A673 (cell line): ENCODE measurements at regions not wholly inside any gene's neighbourhood (a gene's known extent, or its start where the extent isn't known, plus 50 kb on each side); places are given as distances from the start of the nearest gene placed in this dataset.

Experiments used
- BruUV-seq: library from RNA; stranded (reverse); fragments of 400-500 nt; replicated peaks from 2 replicates; lab custom pipeline; 2021; lab: Mats Ljungman, UMichigan
- CTCF ChIA-PET: fragments of 300-600 bp; sonication (Branson Sonifier 250); formaldehyde crosslinking; loops from one replicate; lab custom pipeline; 2022; ENCODE audit warnings: antibody characterized with exemption; lab: Charles Lee
- POLR2A ChIA-PET: fragments of 300-600 bp; sonication (Branson Sonifier 250); formaldehyde crosslinking; loops from one replicate; lab custom pipeline; 2022; ENCODE audit warnings: antibody characterized with exemption; ENCODE audit not compliant: low non-redundant PET; lab: Charles Lee
- DNase-seq: peaks from one replicate; pipeline ENCODE4 v3.0.0-alpha.2; 2015; ENCODE audit warnings: low spot score
- H3K27ac ChIP-seq: fragments of 200-600 bp; sonication (generic); 2 replicates; pipeline ENCODE4 v1.5.1; 2016; ENCODE audit warnings: mixed run types, low read depth, mild to moderate bottlenecking, mixed read lengths, antibody characterized with exemption, low read length; ENCODE audit not compliant: poor library complexity, severe bottlenecking
- H3K27me3 ChIP-seq: fragments of 200-600 bp; sonication (generic); replicated peaks from 2 replicates; pipeline ENCODE4 v1.6.1; 2017; ENCODE audit warnings: mixed run types, low read depth, mild to moderate bottlenecking, mixed read lengths, antibody characterized with exemption, low read length; ENCODE audit not compliant: insufficient read depth, poor library complexity
- H3K36me3 ChIP-seq: fragments of 200-600 bp; sonication (generic); 2 replicates; pipeline ENCODE4 v1.6.1; 2016; ENCODE audit warnings: mixed run types, mild to moderate bottlenecking, mixed read lengths, antibody characterized with exemption, low read length; ENCODE audit not compliant: insufficient read depth, poor library complexity, severe bottlenecking
- H3K4me1 ChIP-seq: fragments of 200-600 bp; sonication (generic); 2 replicates; pipeline ENCODE4 v1.6.1; 2017; ENCODE audit warnings: mixed run types, mild to moderate bottlenecking, mixed read lengths, antibody characterized with exemption, low read length; ENCODE audit not compliant: insufficient read depth, poor library complexity, severe bottlenecking
- H3K4me3 ChIP-seq: fragments of 200-600 bp; sonication (generic); 2 replicates; pipeline ENCODE4 v1.5.1; 2016; ENCODE audit warnings: low read depth, mixed run types, mild to moderate bottlenecking, mixed read lengths, low read length; ENCODE audit not compliant: poor library complexity, severe bottlenecking
- H3K9me3 ChIP-seq: fragments of 200-600 bp; sonication (generic); 2 replicates; pipeline ENCODE4 v1.6.1; 2016; ENCODE audit warnings: mixed run types, low read depth, mild to moderate bottlenecking, mixed read lengths, antibody characterized with exemption, low read length; ENCODE audit not compliant: poor library complexity, severe bottlenecking
- CTCF ChIP-seq: fragments of 300-800, 200-600 bp; sonication (generic); conservative IDR thresholded peaks from 2 replicates; pipeline ENCODE4 v1.5.1; 2017; ENCODE audit warnings: low read depth, mild to moderate bottlenecking, antibody characterized with exemption, low read length, moderate library complexity, mixed read lengths
- EZH2 ChIP-seq: fragments of 200-600 bp; sonication (generic); IDR thresholded peaks from 2 replicates; pipeline ENCODE4 v1.6.1; 2017; ENCODE audit warnings: borderline replicate concordance, low read depth, mild to moderate bottlenecking, mixed read lengths, antibody characterized with exemption, low read length; ENCODE audit not compliant: poor library complexity, severe bottlenecking
- intact Hi-C: fragments of 100-400 bp; cut with micrococcal nuclease; formaldehyde crosslinking; loops from one replicate; pipeline ENCODE4 v1.10.0; 2022; ENCODE audit not compliant: unreplicated experiment

DNA sequence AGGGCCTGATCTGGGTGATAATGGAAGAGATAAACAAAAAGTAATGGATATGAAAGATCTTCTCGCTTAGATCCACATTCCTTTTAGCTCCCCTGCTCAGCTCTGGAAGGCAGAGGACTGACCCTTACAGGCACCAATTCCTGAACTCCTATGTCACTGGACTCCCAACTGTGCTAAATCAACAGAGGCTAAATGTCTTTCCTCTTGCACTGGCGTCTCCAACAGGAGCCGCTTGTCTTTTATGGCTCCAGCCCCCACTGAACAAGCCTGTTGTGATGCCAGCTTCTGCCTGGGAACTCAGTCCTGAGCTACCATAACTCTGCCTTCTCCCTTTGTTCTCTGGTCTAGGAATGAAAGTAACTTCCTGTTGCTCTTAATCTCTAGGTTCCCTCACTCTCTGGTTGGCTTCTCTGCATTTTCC lies 142.1 kb upstream of the COL11A1 start:
- H3K36me3 ChIP-seq = no peaks in the 10 kb centered on the region
- ChIA-PET POLR2A (no interaction called here), CTCF (interaction anchor here (0.6 kb wide), 1 partner anchor 88 kb away, joined by 8 read pairs; no protein-coding TSS in a partner anchor)
- DNase-seq = peak; percentile 90
- peaks cover 7% of the 10 kb centered on the region for H3K4me1 ChIP-seq
- H3K27ac ChIP-seq = peak overlapping the region; percentile 75
- no peaks in the 10 kb centered on the region for H3K9me3 ChIP-seq
- BruUV-seq = no TSS peak
- intact Hi-C loops = no loop called here
- no peak for TF ChIP-seq EZH2
- no peak for TF ChIP-seq CTCF
- no peaks in the 10 kb centered on the region for H3K27me3 ChIP-seq
- H3K4me3 ChIP-seq = no peak overlapping the region

GRCh38 chr1:103248417-103249102 lies 140.2 kb upstream of the COL11A1 start:
- ChIA-PET CTCF (no interaction called here), POLR2A (no interaction called here)
- Histone ChIP-seq H3K4me1 (peaks cover 7% of the 10 kb centered on the region), H3K36me3 (no peaks in the 10 kb centered on the region), H3K9me3 (no peaks in the 10 kb centered on the region), H3K4me3 (no peak overlapping the region), H3K27me3 (no peaks in the 10 kb centered on the region), H3K27ac (no peak overlapping the region)
- no peak for TF ChIP-seq CTCF
- no peak for TF ChIP-seq EZH2
- no peak for DNase-seq
- no TSS peak for BruUV-seq
- intact Hi-C loops = no loop called here

DNA sequence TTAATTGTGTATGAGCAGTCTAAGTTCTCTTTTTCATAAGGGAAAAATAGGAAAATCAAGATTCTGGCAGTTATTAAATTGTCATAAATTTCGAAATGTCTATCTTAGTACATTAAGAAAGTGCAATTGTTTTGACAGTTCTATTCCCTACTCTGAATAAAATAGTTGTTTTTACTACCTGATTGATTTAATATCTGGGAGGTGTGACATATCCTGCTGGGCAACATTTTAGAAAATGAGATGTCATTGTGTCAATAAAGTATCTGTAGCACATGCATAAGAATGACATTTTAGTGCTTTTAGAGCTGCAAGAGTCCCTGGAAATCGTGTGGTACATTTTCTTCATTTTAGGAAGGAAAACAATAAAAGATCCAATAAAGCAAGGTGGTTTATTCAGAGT lies 139.2 kb upstream of the COL11A1 start:
- no TSS peak for BruUV-seq
- peaks cover 7% of the 10 kb centered on the region for H3K4me1 ChIP-seq
- no peak overlapping the region for H3K27ac ChIP-seq
- ChIA-PET POLR2A (no interaction called here), CTCF (no interaction called here)
- no peaks in the 10 kb centered on the region for H3K9me3 ChIP-seq
- intact Hi-C loops = no loop called here
- no peaks in the 10 kb centered on the region for H3K36me3 ChIP-seq
- no peaks in the 10 kb centered on the region for H3K27me3 ChIP-seq
- no peak for TF ChIP-seq CTCF
- TF ChIP-seq EZH2 = no peak
- DNase-seq = no peak
- no peak overlapping the region for H3K4me3 ChIP-seq
